GM23338 (cell line): ENCODE measurements at regions not wholly inside any gene's neighbourhood (a gene's known extent, or its start where the extent isn't known, plus 50 kb on each side); places are given as distances from the start of the nearest gene placed in this dataset.
"Not testable (repeated sequence)": the region's sequence is repeated elsewhere in the genome, so short reads cannot be mapped to it uniquely, and the experiment has no call there.

ENCODE experiments used
- CREB1 ChIP-seq: fragments of 250-450 bp; sonication (Bioruptor Pico); IDR thresholded peaks from 2 replicates; pipeline ENCODE4 v1.5.0; 2020; ENCODE audit warnings: low read depth, mild to moderate bottlenecking, moderate library complexity
- EZH2 ChIP-seq: fragments of 200-600 bp; sonication (generic); IDR thresholded peaks from one replicate; pipeline ENCODE4 v1.8.0; 2017; ENCODE audit warnings: antibody characterized with exemption, mild to moderate bottlenecking, low read depth; ENCODE audit not compliant: unreplicated experiment
- EZH2phosphoT487 ChIP-seq: fragments of 200-600 bp; sonication (generic); IDR thresholded peaks from one replicate; pipeline ENCODE4 v1.8.1; 2018; ENCODE audit warnings: antibody characterized with exemption; ENCODE audit not compliant: unreplicated experiment
- JUNB ChIP-seq: IDR thresholded peaks from one replicate; pipeline ENCODE4 v1.6.1; 2016; ENCODE audit warnings: antibody characterized with exemption; ENCODE audit not compliant: unreplicated experiment
- NANOG ChIP-seq: IDR thresholded peaks from 2 replicates; pipeline ENCODE4 v1.6.1; 2016; ENCODE audit warnings: antibody characterized with exemption, borderline replicate concordance
- POLR2AphosphoS5 ChIP-seq: IDR thresholded peaks from 2 replicates; pipeline ENCODE4 v1.6.1; 2016; ENCODE audit warnings: antibody characterized with exemption, low read depth
- ZNF331 ChIP-seq: fragments of 250-450 bp; sonication (Bioruptor Pico); IDR thresholded peaks from 2 replicates; pipeline ENCODE4 v1.5.0; 2020; ENCODE audit warnings: low read depth, mild to moderate bottlenecking, moderate library complexity
- TF ChIP-seq, protein P1 (sequence below), 2 experiments: fragments of 200-600 bp in 1 of 2; sonication (generic) in 1 of 2; conservative IDR thresholded peaks; 2 replicates each; pipeline versions ENCODE4 v1.5.1 to v1.6.1; 2016 to 2017; ENCODE audit warnings: antibody characterized with exemption in 2 of 2, low read depth in 2 of 2, mild to moderate bottlenecking in 2 of 2, moderate library complexity in 1 of 2
- TF ChIP-seq, protein P2 (sequence below): IDR thresholded peaks from one replicate; pipeline ENCODE4 v1.6.1; 2018; ENCODE audit warnings: antibody characterized with exemption; ENCODE audit not compliant: unreplicated experiment
- TF ChIP-seq, protein P3 (sequence below): IDR thresholded peaks from 2 replicates; pipeline ENCODE4 v1.6.1; 2016; ENCODE audit warnings: antibody characterized with exemption
- TF ChIP-seq, protein P4 (sequence below): fragments of 250-450 bp; sonication (Bioruptor Pico); IDR thresholded peaks from 2 replicates; pipeline ENCODE4 v1.5.0; 2020; ENCODE audit warnings: mild to moderate bottlenecking, moderate library complexity

DNA sequence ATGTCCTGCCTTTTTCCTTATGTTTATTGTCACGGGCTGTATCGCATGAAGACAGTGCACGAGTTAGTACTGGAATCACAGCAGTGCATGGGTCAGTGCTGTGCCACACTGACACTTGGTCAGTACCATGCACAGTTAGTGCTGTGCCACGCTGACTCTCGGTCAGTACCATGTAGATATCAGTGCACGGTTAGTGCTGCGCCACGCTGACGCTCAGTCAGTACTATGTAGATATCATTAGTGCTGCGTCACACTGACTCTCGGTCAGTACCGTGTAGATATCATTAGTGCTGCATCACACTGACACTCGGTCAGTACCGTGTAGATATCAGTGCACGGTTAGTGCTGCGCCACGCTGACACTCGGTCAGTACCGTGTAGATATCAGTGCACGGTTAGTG, 104.1 kb downstream of the NPIPB11 start:
- TF ChIP-seq, protein P1, sequence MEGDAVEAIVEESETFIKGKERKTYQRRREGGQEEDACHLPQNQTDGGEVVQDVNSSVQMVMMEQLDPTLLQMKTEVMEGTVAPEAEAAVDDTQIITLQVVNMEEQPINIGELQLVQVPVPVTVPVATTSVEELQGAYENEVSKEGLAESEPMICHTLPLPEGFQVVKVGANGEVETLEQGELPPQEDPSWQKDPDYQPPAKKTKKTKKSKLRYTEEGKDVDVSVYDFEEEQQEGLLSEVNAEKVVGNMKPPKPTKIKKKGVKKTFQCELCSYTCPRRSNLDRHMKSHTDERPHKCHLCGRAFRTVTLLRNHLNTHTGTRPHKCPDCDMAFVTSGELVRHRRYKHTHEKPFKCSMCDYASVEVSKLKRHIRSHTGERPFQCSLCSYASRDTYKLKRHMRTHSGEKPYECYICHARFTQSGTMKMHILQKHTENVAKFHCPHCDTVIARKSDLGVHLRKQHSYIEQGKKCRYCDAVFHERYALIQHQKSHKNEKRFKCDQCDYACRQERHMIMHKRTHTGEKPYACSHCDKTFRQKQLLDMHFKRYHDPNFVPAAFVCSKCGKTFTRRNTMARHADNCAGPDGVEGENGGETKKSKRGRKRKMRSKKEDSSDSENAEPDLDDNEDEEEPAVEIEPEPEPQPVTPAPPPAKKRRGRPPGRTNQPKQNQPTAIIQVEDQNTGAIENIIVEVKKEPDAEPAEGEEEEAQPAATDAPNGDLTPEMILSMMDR (conservative IDR thresholded peaks at IDR 0.05; ENCODE audit: low read depth in 2 of 2): not testable (repeated sequence)
- not testable (repeated sequence) for TF ChIP-seq EZH2; POLR2AphosphoS5; NANOG; CREB1 (CRISPR knock-in tag); EZH2phosphoT487; JUNB; ZNF331 (CRISPR knock-in tag)
- TF ChIP-seq, protein P2, sequence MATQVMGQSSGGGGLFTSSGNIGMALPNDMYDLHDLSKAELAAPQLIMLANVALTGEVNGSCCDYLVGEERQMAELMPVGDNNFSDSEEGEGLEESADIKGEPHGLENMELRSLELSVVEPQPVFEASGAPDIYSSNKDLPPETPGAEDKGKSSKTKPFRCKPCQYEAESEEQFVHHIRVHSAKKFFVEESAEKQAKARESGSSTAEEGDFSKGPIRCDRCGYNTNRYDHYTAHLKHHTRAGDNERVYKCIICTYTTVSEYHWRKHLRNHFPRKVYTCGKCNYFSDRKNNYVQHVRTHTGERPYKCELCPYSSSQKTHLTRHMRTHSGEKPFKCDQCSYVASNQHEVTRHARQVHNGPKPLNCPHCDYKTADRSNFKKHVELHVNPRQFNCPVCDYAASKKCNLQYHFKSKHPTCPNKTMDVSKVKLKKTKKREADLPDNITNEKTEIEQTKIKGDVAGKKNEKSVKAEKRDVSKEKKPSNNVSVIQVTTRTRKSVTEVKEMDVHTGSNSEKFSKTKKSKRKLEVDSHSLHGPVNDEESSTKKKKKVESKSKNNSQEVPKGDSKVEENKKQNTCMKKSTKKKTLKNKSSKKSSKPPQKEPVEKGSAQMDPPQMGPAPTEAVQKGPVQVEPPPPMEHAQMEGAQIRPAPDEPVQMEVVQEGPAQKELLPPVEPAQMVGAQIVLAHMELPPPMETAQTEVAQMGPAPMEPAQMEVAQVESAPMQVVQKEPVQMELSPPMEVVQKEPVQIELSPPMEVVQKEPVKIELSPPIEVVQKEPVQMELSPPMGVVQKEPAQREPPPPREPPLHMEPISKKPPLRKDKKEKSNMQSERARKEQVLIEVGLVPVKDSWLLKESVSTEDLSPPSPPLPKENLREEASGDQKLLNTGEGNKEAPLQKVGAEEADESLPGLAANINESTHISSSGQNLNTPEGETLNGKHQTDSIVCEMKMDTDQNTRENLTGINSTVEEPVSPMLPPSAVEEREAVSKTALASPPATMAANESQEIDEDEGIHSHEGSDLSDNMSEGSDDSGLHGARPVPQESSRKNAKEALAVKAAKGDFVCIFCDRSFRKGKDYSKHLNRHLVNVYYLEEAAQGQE: not testable (repeated sequence)
- TF ChIP-seq, protein P3, sequence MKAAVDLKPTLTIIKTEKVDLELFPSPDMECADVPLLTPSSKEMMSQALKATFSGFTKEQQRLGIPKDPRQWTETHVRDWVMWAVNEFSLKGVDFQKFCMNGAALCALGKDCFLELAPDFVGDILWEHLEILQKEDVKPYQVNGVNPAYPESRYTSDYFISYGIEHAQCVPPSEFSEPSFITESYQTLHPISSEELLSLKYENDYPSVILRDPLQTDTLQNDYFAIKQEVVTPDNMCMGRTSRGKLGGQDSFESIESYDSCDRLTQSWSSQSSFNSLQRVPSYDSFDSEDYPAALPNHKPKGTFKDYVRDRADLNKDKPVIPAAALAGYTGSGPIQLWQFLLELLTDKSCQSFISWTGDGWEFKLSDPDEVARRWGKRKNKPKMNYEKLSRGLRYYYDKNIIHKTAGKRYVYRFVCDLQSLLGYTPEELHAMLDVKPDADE: not testable (repeated sequence)
- TF ChIP-seq, protein P4, sequence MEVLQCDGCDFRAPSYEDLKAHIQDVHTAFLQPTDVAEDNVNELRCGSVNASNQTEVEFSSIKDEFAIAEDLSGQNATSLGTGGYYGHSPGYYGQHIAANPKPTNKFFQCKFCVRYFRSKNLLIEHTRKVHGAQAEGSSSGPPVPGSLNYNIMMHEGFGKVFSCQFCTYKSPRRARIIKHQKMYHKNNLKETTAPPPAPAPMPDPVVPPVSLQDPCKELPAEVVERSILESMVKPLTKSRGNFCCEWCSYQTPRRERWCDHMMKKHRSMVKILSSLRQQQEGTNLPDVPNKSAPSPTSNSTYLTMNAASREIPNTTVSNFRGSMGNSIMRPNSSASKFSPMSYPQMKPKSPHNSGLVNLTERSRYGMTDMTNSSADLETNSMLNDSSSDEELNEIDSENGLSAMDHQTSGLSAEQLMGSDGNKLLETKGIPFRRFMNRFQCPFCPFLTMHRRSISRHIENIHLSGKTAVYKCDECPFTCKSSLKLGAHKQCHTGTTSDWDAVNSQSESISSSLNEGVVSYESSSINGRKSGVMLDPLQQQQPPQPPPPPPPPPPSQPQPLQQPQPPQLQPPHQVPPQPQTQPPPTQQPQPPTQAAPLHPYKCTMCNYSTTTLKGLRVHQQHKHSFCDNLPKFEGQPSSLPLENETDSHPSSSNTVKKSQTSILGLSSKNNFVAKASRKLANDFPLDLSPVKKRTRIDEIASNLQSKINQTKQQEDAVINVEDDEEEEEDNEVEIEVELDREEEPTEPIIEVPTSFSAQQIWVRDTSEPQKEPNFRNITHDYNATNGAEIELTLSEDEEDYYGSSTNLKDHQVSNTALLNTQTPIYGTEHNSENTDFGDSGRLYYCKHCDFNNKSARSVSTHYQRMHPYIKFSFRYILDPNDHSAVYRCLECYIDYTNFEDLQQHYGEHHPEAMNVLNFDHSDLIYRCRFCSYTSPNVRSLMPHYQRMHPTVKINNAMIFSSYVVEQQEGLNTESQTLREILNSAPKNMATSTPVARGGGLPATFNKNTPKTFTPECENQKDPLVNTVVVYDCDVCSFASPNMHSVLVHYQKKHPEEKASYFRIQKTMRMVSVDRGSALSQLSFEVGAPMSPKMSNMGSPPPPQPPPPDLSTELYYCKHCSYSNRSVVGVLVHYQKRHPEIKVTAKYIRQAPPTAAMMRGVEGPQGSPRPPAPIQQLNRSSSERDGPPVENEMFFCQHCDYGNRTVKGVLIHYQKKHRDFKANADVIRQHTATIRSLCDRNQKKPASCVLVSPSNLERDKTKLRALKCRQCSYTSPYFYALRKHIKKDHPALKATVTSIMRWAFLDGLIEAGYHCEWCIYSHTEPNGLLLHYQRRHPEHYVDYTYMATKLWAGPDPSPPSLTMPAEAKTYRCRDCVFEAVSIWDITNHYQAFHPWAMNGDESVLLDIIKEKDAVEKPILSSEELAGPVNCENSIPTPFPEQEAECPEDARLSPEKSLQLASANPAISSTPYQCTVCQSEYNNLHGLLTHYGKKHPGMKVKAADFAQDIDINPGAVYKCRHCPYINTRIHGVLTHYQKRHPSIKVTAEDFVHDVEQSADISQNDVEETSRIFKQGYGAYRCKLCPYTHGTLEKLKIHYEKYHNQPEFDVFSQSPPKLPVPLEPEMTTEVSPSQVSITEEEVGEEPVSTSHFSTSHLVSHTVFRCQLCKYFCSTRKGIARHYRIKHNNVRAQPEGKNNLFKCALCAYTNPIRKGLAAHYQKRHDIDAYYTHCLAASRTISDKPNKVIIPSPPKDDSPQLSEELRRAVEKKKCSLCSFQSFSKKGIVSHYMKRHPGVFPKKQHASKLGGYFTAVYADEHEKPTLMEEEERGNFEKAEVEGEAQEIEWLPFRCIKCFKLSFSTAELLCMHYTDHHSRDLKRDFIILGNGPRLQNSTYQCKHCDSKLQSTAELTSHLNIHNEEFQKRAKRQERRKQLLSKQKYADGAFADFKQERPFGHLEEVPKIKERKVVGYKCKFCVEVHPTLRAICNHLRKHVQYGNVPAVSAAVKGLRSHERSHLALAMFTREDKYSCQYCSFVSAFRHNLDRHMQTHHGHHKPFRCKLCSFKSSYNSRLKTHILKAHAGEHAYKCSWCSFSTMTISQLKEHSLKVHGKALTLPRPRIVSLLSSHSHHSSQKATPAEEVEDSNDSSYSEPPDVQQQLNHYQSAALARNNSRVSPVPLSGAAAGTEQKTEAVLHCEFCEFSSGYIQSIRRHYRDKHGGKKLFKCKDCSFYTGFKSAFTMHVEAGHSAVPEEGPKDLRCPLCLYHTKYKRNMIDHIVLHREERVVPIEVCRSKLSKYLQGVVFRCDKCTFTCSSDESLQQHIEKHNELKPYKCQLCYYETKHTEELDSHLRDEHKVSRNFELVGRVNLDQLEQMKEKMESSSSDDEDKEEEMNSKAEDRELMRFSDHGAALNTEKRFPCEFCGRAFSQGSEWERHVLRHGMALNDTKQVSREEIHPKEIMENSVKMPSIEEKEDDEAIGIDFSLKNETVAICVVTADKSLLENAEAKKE (CRISPR knock-in tag): not testable (repeated sequence)
